ENCODE measurements at regions not wholly inside any gene's neighbourhood (a gene's known extent, or its start where the extent isn't known, plus 50 kb on each side); places are given as distances from the start of the nearest gene placed in this dataset.

DNA sequence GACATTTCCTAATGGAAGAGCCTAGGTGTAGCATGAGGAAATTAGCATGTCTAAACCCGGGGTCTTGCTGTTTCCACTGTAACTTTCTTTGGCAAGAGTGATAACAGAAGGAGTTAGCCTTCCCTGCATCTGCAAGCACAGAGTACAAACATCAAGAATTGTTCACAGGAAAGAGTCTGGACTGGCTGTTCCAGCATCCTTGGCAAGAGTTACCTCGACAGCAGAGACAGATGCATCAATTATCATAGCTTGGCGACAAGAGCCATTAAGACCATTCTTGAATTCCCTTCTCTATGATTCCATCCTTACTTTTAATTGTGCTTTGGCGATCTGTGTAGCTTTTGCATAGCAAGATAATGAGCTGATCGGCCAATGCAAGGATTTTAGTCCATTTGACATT lies 82.8 kb upstream of the RALGPS2 start:
- Histone ChIP-seq H3K36me3 (ENCODE audit: control insufficient read depth, insufficient read depth, low read length) (no peaks in the 10 kb centered on the region), H3K4me1 (ENCODE audit: control insufficient read depth, insufficient read depth, low read length) (peaks cover 2% of the 10 kb centered on the region), H3K9me3 (ENCODE audit: control insufficient read depth, insufficient read depth, low read length) (no peaks in the 10 kb centered on the region), H3K27me3 (ENCODE audit: control insufficient read depth, insufficient read depth, low read length) (no peaks in the 10 kb centered on the region), H3K4me3 (ENCODE audit: low read length) (no peak overlapping the region), H3K27ac (ENCODE audit: low read length) (no peak overlapping the region)
- DNase-seq (ENCODE audit: low read depth, low spot score): no peak
- no CpG with 5 or more reads among the region's 5 CpGs for WGBS (ENCODE audit: insufficient coverage, insufficient read length)

GRCh38 chr1:178643349-178643748 lies 81.7 kb upstream of the RALGPS2 start:
- H3K36me3 ChIP-seq (ENCODE audit: control insufficient read depth, insufficient read depth, low read length): no peaks in the 10 kb centered on the region
- H3K4me3 ChIP-seq (ENCODE audit: low read length): no peak overlapping the region
- peaks cover 2% of the 10 kb centered on the region for H3K4me1 ChIP-seq (ENCODE audit: control insufficient read depth, insufficient read depth, low read length)
- no CpG with 5 or more reads among the region's 4 CpGs for WGBS (ENCODE audit: insufficient coverage, insufficient read length)
- H3K27ac ChIP-seq (ENCODE audit: low read length): no peak overlapping the region
- H3K9me3 ChIP-seq (ENCODE audit: control insufficient read depth, insufficient read depth, low read length): no peaks in the 10 kb centered on the region
- no peaks in the 10 kb centered on the region for H3K27me3 ChIP-seq (ENCODE audit: control insufficient read depth, insufficient read depth, low read length)
- no peak for DNase-seq (ENCODE audit: low read depth, low spot score)

DNA sequence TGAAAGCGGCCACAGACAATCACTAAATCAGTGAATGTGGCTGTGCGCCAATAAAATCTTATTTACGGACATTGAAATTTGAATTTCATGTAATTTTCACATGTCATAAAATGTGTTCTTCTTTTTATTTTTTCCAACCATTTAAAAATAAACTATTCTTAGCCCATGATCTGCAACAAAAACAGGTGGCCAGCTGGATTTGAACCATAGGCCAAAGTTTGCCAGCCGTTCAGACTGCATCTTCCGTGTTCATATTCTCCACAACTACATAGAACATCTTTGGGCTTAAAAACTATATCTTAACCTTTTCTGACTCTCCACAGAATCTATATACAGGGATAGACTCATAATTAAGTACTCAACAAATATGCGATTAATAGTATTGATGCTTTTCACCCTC lies 81.2 kb upstream of the RALGPS2 start:
- no CpG with 5 or more reads among the region's 6 CpGs for WGBS (ENCODE audit: insufficient coverage, insufficient read length)
- no peaks in the 10 kb centered on the region for H3K27me3 ChIP-seq (ENCODE audit: control insufficient read depth, insufficient read depth, low read length)
- no peaks in the 10 kb centered on the region for H3K9me3 ChIP-seq (ENCODE audit: control insufficient read depth, insufficient read depth, low read length)
- H3K27ac ChIP-seq (ENCODE audit: low read length): no peak overlapping the region
- no peak for DNase-seq (ENCODE audit: low read depth, low spot score)
- no peaks in the 10 kb centered on the region for H3K36me3 ChIP-seq (ENCODE audit: control insufficient read depth, insufficient read depth, low read length)
- no peak overlapping the region for H3K4me3 ChIP-seq (ENCODE audit: low read length)
- H3K4me1 ChIP-seq (ENCODE audit: control insufficient read depth, insufficient read depth, low read length): peaks cover 2% of the 10 kb centered on the region

DNA sequence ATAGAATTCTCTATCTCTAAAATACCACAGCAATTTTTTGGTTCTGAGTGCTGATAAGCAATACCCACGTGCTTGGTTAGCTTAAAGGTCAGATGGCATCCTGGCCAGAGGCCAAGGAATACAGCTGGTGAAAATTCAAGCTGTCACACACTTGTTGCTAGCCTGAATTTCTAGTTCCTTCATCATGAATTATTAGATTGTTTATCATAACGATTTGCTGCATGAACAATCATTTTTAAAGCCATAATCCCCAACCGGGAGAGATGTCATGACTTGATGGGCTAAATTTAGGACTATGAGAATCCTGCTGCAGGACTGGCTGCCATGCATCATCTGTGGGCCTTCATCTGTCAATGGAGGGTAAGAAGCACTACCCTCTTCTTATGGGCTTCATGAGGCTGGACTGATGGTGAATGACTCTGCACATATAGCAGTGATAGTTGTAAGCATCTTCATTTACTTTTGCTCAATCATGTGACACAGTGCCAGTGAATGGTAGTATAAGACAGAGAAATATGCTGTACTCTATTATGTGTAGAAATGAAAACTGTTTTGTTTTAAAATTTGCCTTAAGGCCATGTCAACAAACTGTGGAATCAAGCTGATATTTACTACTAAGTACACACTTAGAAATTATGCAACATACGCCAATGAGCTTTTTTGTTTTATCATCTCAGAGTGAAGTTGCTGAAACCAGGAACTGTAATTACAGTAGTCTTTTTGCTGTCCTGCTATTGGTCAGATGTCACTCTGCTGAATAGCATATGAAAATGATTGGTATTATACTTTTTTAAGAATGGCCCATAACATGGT lies 80.5 kb upstream of the RALGPS2 start:
- no CpG with 5 or more reads among the region's 4 CpGs for WGBS (ENCODE audit: insufficient coverage, insufficient read length)
- H3K9me3 ChIP-seq (ENCODE audit: control insufficient read depth, insufficient read depth, low read length): no peaks in the 10 kb centered on the region
- H3K36me3 ChIP-seq (ENCODE audit: control insufficient read depth, insufficient read depth, low read length): no peaks in the 10 kb centered on the region
- DNase-seq (ENCODE audit: low read depth, low spot score): no peak
- H3K27ac ChIP-seq (ENCODE audit: low read length): no peak overlapping the region
- H3K27me3 ChIP-seq (ENCODE audit: control insufficient read depth, insufficient read depth, low read length): no peaks in the 10 kb centered on the region
- H3K4me3 ChIP-seq (ENCODE audit: low read length): no peak overlapping the region
- peaks cover 2% of the 10 kb centered on the region for H3K4me1 ChIP-seq (ENCODE audit: control insufficient read depth, insufficient read depth, low read length)

GRCh38 chr1:178645157-178645807 lies 79.8 kb upstream of the RALGPS2 start:
- no CpG with 5 or more reads among the region's 5 CpGs for WGBS (ENCODE audit: insufficient coverage, insufficient read length)
- no peaks in the 10 kb centered on the region for H3K27me3 ChIP-seq (ENCODE audit: control insufficient read depth, insufficient read depth, low read length)
- no peak overlapping the region for H3K4me3 ChIP-seq (ENCODE audit: low read length)
- no peaks in the 10 kb centered on the region for H3K9me3 ChIP-seq (ENCODE audit: control insufficient read depth, insufficient read depth, low read length)
- no peak overlapping the region for H3K27ac ChIP-seq (ENCODE audit: low read length)
- H3K36me3 ChIP-seq (ENCODE audit: control insufficient read depth, insufficient read depth, low read length): no peaks in the 10 kb centered on the region
- H3K4me1 ChIP-seq (ENCODE audit: control insufficient read depth, insufficient read depth, low read length): peaks cover 2% of the 10 kb centered on the region
- no peak for DNase-seq (ENCODE audit: low read depth, low spot score)

- no peak for DNase-seq (ENCODE audit: low read depth, low spot score)
- Histone ChIP-seq H3K27ac (ENCODE audit: low read length) (no peak overlapping the region), H3K36me3 (ENCODE audit: control insufficient read depth, insufficient read depth, low read length) (no peaks in the 10 kb centered on the region), H3K27me3 (ENCODE audit: control insufficient read depth, insufficient read depth, low read length) (no peaks in the 10 kb centered on the region), H3K4me3 (ENCODE audit: low read length) (no peak overlapping the region), H3K9me3 (ENCODE audit: control insufficient read depth, insufficient read depth, low read length) (no peaks in the 10 kb centered on the region), H3K4me1 (ENCODE audit: control insufficient read depth, insufficient read depth, low read length) (peaks cover 2% of the 10 kb centered on the region)
- no CpG with 5 or more reads among the region's 2 CpGs for WGBS (ENCODE audit: insufficient coverage, insufficient read length)
Observed at GRCh38 chr1:178645808-178646200, 79.2 kb upstream of the RALGPS2 start.

DNA sequence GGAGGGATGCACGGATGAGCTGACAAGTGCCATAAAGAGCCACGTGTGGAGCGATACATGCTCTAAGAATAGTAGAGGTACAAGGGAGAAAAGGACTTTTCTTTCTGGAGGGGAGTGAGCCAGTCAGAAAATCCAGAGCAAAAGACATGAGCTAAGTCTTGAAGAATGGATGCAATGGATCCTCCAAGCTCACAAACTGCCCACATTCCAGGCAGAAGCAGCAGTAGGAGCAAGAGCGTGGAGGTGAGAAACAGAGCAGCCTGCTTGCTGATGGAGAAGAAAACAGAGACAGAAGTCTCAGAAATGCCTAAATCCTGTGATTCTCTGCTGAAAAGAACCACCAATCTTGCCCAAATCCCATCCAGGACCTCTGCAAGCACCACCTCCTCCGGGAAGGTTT lies 78.2 kb upstream of the RALGPS2 start:
- no CpG with 5 or more reads among the region's 5 CpGs for WGBS (ENCODE audit: insufficient coverage, insufficient read length)
- no peaks in the 10 kb centered on the region for H3K27me3 ChIP-seq (ENCODE audit: control insufficient read depth, insufficient read depth, low read length)
- H3K9me3 ChIP-seq (ENCODE audit: control insufficient read depth, insufficient read depth, low read length): no peaks in the 10 kb centered on the region
- H3K36me3 ChIP-seq (ENCODE audit: control insufficient read depth, insufficient read depth, low read length): no peaks in the 10 kb centered on the region
- peaks cover 2% of the 10 kb centered on the region for H3K4me1 ChIP-seq (ENCODE audit: control insufficient read depth, insufficient read depth, low read length)
- no peak overlapping the region for H3K4me3 ChIP-seq (ENCODE audit: low read length)
- no peak overlapping the region for H3K27ac ChIP-seq (ENCODE audit: low read length)
- no peak for DNase-seq (ENCODE audit: low read depth, low spot score)

DNA sequence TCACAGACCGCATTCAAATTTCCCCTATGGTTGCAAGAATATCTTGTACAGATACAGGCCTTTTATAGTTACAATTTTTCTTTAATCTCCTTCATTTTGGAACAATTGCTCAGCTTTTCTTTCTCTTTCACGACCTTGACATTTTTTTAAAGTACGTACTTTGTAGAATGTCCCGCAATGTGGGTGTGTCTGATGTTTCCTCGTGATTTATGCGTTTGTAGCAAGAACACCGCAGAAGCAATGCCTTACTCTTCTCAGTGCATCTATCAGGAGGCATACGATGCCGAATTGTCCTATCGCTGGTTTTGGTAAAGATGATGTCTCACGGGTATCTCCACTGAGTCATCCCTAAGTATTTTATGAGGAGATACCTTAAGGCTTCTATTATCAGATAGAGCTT lies 76.9 kb upstream of the RALGPS2 start:
- no peaks in the 10 kb centered on the region for H3K9me3 ChIP-seq (ENCODE audit: control insufficient read depth, insufficient read depth, low read length)
- H3K27me3 ChIP-seq (ENCODE audit: control insufficient read depth, insufficient read depth, low read length): no peaks in the 10 kb centered on the region
- no peak for DNase-seq (ENCODE audit: low read depth, low spot score)
- peaks cover 2% of the 10 kb centered on the region; the same call in 1 of the 2 replicates for H3K4me1 ChIP-seq (ENCODE audit: control insufficient read depth, insufficient read depth, low read length)
- H3K36me3 ChIP-seq (ENCODE audit: control insufficient read depth, insufficient read depth, low read length): no peaks in the 10 kb centered on the region
- no peak overlapping the region for H3K4me3 ChIP-seq (ENCODE audit: low read length)
- H3K27ac ChIP-seq (ENCODE audit: low read length): no peak overlapping the region
- 100% methylated on average over 1 of the region's 11 CpGs for WGBS (ENCODE audit: insufficient coverage, insufficient read length)

- Histone ChIP-seq H3K4me1 (ENCODE audit: control insufficient read depth, insufficient read depth, low read length) (peaks cover 2% of the 10 kb centered on the region; the same call in 1 of the 2 replicates), H3K9me3 (ENCODE audit: control insufficient read depth, insufficient read depth, low read length) (no peaks in the 10 kb centered on the region), H3K4me3 (ENCODE audit: low read length) (no peak overlapping the region), H3K27ac (ENCODE audit: low read length) (no peak overlapping the region), H3K27me3 (ENCODE audit: control insufficient read depth, insufficient read depth, low read length) (no peaks in the 10 kb centered on the region), H3K36me3 (ENCODE audit: control insufficient read depth, insufficient read depth, low read length) (no peaks in the 10 kb centered on the region)
- no peak for DNase-seq (ENCODE audit: low read depth, low spot score)
- WGBS (ENCODE audit: insufficient coverage, insufficient read length): no CpG with 5 or more reads among the region's 8 CpGs
Observed at GRCh38 chr1:178649582-178650350, 75.3 kb upstream of the RALGPS2 start.

DNA sequence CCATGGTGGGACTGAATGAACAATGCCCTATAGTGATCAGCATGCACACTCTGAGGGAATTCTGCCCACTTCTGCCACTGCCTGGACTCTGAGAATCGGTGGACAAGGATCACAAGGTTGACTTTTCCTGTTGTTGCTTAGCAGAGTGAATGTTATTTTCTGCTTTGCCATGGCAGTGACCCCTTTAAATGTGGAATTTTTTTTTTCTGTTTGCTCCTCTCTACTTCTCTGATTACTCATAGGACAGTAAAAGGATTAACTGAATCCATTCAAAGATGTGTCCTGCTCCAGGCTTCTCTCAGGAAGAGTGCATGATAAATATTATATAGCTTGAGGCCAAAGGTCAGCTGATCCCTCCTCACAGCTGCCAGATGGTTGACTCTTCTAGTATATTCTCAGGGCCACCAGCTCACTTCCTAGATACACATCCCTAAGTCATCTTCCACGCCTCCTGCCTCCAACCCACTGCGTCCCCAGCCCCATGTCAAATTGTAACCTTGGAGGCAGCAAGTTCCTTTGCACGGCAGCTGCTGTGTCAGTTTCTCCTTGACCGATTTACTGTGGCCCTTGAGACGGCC lies 74.0 kb upstream of the RALGPS2 start:
- no peak overlapping the region for H3K27ac ChIP-seq (ENCODE audit: low read length)
- no peaks in the 10 kb centered on the region for H3K4me1 ChIP-seq (ENCODE audit: control insufficient read depth, insufficient read depth, low read length)
- H3K9me3 ChIP-seq (ENCODE audit: control insufficient read depth, insufficient read depth, low read length): no peaks in the 10 kb centered on the region
- DNase-seq (ENCODE audit: low read depth, low spot score): no peak
- H3K4me3 ChIP-seq (ENCODE audit: low read length): no peak overlapping the region
- WGBS (ENCODE audit: insufficient coverage, insufficient read length): no CpG with 5 or more reads among the region's 6 CpGs
- no peaks in the 10 kb centered on the region for H3K36me3 ChIP-seq (ENCODE audit: control insufficient read depth, insufficient read depth, low read length)
- no peaks in the 10 kb centered on the region for H3K27me3 ChIP-seq (ENCODE audit: control insufficient read depth, insufficient read depth, low read length)
